Transverse colon (tissue), 4 donors: ENCODE measurements at regions not wholly inside any gene's neighbourhood (a gene's known extent, or its start where the extent isn't known, plus 50 kb on each side); places are given as distances from the start of the nearest gene placed in this dataset.

Experiments
- DNase-seq: peaks from one replicate; pipeline ENCODE4 v3.0.0-alpha.2; 2019
- H3K27ac ChIP-seq, 4 donors: fragments of 200-600 bp; sonication (generic); 2 replicates each; pipeline ENCODE4 v1.5.1; 2016 to 2018; ENCODE audit warnings: inconsistent platforms in 4 of 4
- H3K27me3 ChIP-seq: fragments of 200-600 bp; sonication (generic); 2 replicates; pipeline ENCODE4 v1.5.1; 2017; ENCODE audit warnings: inconsistent platforms
- H3K36me3 ChIP-seq, 4 donors: fragments of 200-600 bp; sonication (generic); 2 replicates each; pipeline ENCODE4 v1.5.1; 2017 to 2019; ENCODE audit warnings: inconsistent platforms in 4 of 4
- H3K4me1 ChIP-seq, 4 donors: fragments of 200-600 bp; sonication (generic); 2 replicates each; pipeline ENCODE4 v1.5.1; 2017 to 2020; ENCODE audit warnings: inconsistent platforms in 4 of 4
- H3K4me3 ChIP-seq, 4 donors: fragments of 200-600 bp; sonication (generic); 1 replicate in 1 of 4; 2 replicates in 3 of 4; pipeline versions ENCODE4 v1.5.1 to v1.6.1; 2017 to 2019; ENCODE audit warnings: inconsistent platforms in 4 of 4
- H3K9me3 ChIP-seq, 2 donors: fragments of 200-600 bp; sonication (generic); 2 replicates each; pipeline ENCODE4 v1.5.1; 2017 to 2019; ENCODE audit warnings: inconsistent platforms in 2 of 2
- EP300 ChIP-seq: sonication (generic); formaldehyde crosslinking; IDR thresholded peaks from one replicate; pipeline ENCODE4 v1.6.1; 2017; ENCODE audit warnings: antibody characterized with exemption, low read depth
- POLR2A ChIP-seq: fragments of 450-650 bp; IDR thresholded peaks from one replicate; pipeline ENCODE4 v1.6.1; 2016; ENCODE audit warnings: antibody characterized with exemption, mild to moderate bottlenecking, moderate library complexity
- POLR2AphosphoS5 ChIP-seq, 3 donors: sonication (generic); formaldehyde crosslinking; IDR thresholded peaks; one replicate each; pipeline ENCODE4 v1.6.1; 2016; ENCODE audit warnings: antibody characterized with exemption in 3 of 3
- WGBS, 2 donors: methylation state at CpG; one replicate each; pipeline ENCODE4 v1.1.5; 2018; ENCODE audit warnings: low coverage in 1 of 2; 5-methylcytosine and 5-hydroxymethylcytosine counted together
- in situ Hi-C, 4 donors: fragments of 200-750 bp; cut with MboI; loops; one replicate each; pipeline versions ENCODE4 v1.15.0 to v1.15.1; 2017; ENCODE audit warnings: low sequenced_read_pairs in 3 of 4, low pct_ligation_motif_present in 1 of 4, low pct_unique_long_range_greater_than_20kb in 1 of 4
- intact Hi-C: fragments of 100-400 bp; cut with DNase I; formaldehyde crosslinking; loops from one replicate; pipeline ENCODE4 v1.15.1; 2023; ENCODE audit warnings: low total_unique reads
- TF ChIP-seq, protein P1 (sequence below), 5 experiments: fragments of 200-600 bp in 3 of 5; fragments of 450-650 bp in 2 of 5; sonication (generic) in 3 of 5; IDR thresholded peaks; 1 replicate in 2 of 5; 2 replicates in 3 of 5; pipeline ENCODE4 v1.5.1; 2016 to 2017; ENCODE audit warnings: antibody characterized with exemption in 5 of 5, inconsistent platforms in 3 of 5, mild to moderate bottlenecking in 2 of 5, moderate library complexity in 1 of 5

DNA sequence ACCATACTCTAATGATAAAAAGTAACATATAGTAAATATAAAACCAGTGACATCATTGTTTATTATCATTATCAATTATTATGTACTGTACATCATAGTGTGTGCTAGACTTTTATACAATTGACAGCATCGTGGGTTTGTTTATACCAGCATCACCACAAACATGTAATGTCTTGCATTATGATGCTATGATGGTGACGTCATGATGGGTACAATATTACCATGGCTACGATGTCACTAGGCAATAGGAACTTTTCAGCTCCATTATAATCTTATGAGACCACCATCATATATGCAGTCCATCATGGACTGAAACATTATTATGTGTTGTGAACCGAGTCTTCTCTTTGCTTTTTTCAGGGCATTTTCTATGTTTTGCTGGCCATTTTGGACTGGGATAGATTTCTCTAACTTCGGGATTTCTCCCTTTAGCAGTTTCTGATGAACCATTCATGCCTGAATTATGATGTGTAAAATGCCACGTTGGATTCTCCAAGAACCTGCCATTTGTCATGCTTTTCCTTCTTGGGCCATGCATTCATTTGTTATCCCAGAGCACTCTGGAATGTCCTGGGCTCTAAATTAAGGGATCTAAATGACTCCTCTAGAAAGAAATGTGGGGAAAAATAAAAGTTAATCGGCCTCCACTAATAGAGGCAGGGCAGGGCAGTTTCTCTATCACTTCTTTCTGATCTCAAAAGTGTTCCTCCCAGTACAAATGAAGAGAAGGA lies 325.6 kb upstream of the TNP1 start:
- Histone ChIP-seq H3K4me1 (no peaks in the 10 kb centered on the region), H3K27me3 (no peaks in the 10 kb centered on the region), H3K9me3 (no peaks in the 10 kb centered on the region), H3K4me3 (no peak overlapping the region), H3K27ac (peak overlapping the region in 2 of 4 donors; percentile 41 to 42), H3K36me3 (no peaks in the 10 kb centered on the region)
- TF ChIP-seq EP300 (no peak), POLR2A (no peak), POLR2AphosphoS5 (IDR thresholded peaks at IDR 0.05) (no peak)
- TF ChIP-seq, protein P1, sequence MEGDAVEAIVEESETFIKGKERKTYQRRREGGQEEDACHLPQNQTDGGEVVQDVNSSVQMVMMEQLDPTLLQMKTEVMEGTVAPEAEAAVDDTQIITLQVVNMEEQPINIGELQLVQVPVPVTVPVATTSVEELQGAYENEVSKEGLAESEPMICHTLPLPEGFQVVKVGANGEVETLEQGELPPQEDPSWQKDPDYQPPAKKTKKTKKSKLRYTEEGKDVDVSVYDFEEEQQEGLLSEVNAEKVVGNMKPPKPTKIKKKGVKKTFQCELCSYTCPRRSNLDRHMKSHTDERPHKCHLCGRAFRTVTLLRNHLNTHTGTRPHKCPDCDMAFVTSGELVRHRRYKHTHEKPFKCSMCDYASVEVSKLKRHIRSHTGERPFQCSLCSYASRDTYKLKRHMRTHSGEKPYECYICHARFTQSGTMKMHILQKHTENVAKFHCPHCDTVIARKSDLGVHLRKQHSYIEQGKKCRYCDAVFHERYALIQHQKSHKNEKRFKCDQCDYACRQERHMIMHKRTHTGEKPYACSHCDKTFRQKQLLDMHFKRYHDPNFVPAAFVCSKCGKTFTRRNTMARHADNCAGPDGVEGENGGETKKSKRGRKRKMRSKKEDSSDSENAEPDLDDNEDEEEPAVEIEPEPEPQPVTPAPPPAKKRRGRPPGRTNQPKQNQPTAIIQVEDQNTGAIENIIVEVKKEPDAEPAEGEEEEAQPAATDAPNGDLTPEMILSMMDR (IDR thresholded peaks at IDR 0.05) = no peak
- in situ Hi-C loops = no loop called here
- WGBS, 2 donors = 70 to 76% methylated on average over 7 of the region's 7 CpGs
- no peak for DNase-seq
- intact Hi-C loops = no loop called here

DNA sequence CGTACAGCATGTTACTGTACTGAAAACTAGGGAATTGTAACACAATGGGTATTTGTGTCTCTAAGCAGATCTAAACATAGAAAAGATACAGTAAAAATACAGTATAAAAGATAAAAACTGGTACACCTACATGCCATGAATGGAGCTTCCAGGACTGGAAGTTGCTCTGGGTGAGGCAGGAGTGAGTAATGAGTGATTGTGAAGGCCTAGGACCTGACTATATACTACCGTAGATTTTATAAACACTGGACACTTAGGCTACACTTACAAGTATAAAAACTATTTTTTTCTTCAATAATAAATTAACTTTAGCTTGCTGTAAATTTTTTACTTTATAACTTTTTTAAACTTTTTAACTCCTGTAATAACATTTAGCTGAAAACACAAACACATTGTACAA lies 324.4 kb upstream of the TNP1 start:
- WGBS, 2 donors = 68 to 85% methylated on average over 2 of the region's 2 CpGs
- in situ Hi-C loops = no loop called here

DNA sequence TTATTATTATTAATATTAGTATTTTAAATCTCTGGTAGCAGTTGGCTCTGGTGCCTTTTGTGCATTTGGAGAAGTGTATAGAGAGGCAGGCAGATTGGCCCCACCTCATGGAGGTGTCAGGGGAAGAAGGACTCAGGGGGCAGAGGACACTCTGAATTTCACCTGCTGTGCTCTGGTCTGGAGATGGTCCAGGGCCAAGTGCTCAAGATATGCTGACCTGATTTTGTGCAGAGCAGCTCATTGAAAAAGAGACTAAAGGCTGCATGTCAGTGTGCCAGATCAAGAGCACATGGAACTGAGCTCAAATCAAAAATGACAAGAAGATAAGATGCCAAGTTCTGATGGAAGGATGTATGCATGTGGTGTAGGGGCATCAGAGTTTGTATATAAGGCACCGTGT lies 323.6 kb upstream of the TNP1 start:
- TF ChIP-seq, protein P1 (IDR thresholded peaks at IDR 0.05) = no peak
- no peak for TF ChIP-seq POLR2AphosphoS5 (IDR thresholded peaks at IDR 0.05)
- TF ChIP-seq POLR2A = no peak
- no peak for TF ChIP-seq EP300
- intact Hi-C loops (no loop called here), in situ Hi-C loops (no loop called here)
- Histone ChIP-seq H3K27ac (no peak overlapping the region), H3K36me3 (no peaks in the 10 kb centered on the region), H3K27me3 (no peaks in the 10 kb centered on the region), H3K4me3 (no peak overlapping the region), H3K4me1 (no peaks in the 10 kb centered on the region), H3K9me3 (no peaks in the 10 kb centered on the region)
- DNase-seq = no peak
- WGBS, 2 donors = 93 to 100% methylated on average over 1 of the region's 1 CpG

More for the DNA sequence above, 324.4 kb upstream of the TNP1 start:
- Histone ChIP-seq H3K4me1 (no peaks in the 10 kb centered on the region), H3K27ac (no peak overlapping the region), H3K36me3 (no peaks in the 10 kb centered on the region), H3K27me3 (no peaks in the 10 kb centered on the region), H3K9me3 (no peaks in the 10 kb centered on the region), H3K4me3 (no peak overlapping the region)
- no peak for TF ChIP-seq EP300
- TF ChIP-seq, protein P1 (IDR thresholded peaks at IDR 0.05) = no peak
- no peak for TF ChIP-seq POLR2A
- TF ChIP-seq POLR2AphosphoS5 (IDR thresholded peaks at IDR 0.05) = no peak
- no peak for DNase-seq
- intact Hi-C loops = no loop called here

DNA sequence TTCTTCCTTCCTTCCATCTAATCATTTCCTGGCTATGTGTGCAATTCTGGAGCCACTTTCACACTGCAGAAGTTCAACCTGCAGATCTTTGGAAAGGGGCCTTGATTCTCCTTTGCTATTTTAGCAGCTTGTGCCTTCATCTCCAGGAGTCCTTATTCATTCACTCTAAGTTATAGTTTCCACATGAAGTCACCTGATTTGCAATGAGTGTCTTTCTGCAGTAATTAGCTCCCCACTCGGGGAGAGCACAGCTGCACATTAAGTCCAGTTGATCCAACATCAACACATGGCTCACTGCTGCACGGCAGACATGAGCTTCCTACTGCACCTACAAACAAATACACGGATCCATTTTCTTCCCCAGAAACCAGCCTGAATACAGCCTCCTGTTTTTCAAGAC lies 323.1 kb upstream of the TNP1 start:
- H3K27me3 ChIP-seq = no peaks in the 10 kb centered on the region
- TF ChIP-seq POLR2AphosphoS5 (IDR thresholded peaks at IDR 0.05) (no peak), POLR2A (no peak), EP300 (no peak)
- TF ChIP-seq, protein P1 (IDR thresholded peaks at IDR 0.05) = no peak
- in situ Hi-C loops (no loop called here), intact Hi-C loops (no loop called here)
- H3K4me3 ChIP-seq = no peak overlapping the region
- H3K27ac ChIP-seq = no peak overlapping the region
- DNase-seq = no peak
- no peaks in the 10 kb centered on the region for H3K4me1 ChIP-seq
- 53 to 73% methylated on average over 2 to 3 of the region's 3 CpGs for WGBS, 2 donors
- no peaks in the 10 kb centered on the region for H3K36me3 ChIP-seq
- H3K9me3 ChIP-seq = no peaks in the 10 kb centered on the region
